DMS153 treated with DMSO at 0.1 percent for 48 hours (cell line): ENCODE measurements at regions not wholly inside any gene's neighbourhood (a gene's known extent, or its start where the extent isn't known, plus 50 kb on each side); places are given as distances from the start of the nearest gene placed in this dataset.

Source experiments
- DNase-seq: peaks from one replicate; lab custom pipeline; 2025; ENCODE audit not compliant: unreplicated experiment; lab: John Stamatoyannopoulos, UW

- DNase-seq, result no peak
Observed at GRCh38 chr4:123496421-123496820, 99.8 kb downstream of the SPRY1 start.

DNA sequence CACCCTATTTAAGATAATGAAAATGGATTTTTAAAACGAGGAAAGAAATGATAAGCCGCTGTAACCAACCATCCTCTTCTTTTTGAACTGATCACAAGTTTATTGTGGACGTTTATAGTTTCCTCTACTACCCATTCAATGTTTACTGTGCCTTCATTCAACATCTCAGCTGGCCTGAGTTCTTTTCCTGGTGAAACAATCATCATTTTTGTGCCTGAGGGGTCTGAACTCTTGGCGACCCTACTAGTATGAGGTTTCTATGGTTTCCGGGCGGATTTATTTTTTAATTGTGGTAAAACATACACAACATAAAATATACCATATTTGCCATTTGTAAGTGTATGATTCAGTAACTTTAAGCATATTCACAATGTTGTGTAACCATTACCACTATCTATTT, 100.7 kb downstream of the SPRY1 start:
- DNase-seq, result no peak

GRCh38 chr4:123501733-123502132, 105.1 kb downstream of the SPRY1 start:
- DNase-seq, result no peak

DNA sequence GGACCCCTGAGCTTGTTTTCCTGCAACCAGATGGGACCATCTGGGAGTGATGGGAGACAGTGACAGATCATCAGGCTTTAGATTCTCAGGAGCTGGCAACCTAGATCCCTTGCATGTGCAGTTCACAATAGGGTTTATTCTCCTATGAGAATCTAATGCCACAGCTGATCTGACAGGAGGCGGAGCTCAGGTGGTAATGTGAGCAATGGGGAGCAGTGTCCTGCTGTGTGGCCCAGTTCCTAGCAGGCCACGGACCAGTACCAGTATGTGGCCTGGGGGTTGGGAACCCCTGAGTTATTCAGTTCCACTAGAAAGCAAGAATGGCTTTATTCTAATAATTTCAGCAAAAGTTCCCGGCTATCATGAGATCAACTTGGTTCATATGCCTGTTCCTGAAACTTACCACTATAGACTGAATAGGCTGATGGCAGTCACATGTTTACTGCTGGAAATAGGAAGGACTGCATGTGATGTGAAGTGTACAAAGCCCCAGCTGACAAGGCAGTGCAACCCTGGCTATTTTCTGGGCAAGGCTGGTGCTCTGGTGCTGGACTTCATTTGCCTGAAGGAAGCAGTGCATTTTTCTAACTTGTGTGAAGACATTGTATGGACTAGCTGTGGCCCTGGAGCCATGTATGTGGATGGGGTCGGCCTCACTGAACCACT, 107.2 kb downstream of the SPRY1 start:
- no peak for DNase-seq

DNA sequence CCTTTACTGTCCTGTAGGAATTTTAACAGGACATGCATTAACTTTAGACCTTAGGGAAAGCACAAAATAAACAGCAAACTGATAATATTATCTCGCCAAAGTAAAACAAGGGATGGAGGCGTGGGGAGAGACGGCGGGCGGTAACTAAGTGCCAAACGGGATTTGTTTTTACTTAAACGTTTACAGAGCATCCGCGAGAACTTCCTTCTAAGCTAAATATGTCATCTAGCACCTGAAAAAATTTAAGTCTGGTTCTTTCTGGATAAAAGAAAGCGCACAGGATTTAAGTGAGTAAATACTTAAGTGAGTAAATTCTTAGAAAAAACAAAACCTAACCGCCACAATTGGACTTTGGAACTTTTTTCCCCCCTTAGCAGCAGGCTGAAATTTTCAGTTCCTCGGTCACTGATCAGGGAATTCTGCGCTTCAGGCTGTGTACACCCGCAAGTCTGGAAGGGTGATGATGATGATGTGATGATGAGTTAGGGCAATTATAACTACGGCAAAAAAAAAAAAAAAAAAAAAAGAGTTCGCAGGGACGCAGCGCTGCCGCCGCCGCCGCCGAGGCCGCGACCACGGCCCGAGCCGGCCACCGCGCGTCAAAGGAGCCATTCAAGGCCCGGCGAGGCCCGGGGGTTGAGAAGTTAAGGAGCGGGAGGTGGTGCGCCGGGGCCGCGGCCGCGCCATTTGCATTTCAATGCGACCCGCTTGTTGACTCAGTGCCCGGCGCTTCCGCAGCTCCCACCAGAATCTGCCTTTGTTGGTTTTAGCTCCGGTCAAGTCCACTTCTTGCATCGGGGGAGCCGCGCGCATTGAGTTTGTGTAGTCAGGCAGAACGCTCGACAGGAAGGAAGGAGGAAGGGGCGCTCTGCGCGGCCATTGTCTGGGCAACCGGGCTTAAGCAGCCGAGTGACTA, 108.8 kb downstream of the SPRY1 start:
- DNase-seq, result peak; percentile 93

- DNase-seq, result no peak
Observed at GRCh38 chr4:123506011-123506695, 109.6 kb downstream of the SPRY1 start.

DNA sequence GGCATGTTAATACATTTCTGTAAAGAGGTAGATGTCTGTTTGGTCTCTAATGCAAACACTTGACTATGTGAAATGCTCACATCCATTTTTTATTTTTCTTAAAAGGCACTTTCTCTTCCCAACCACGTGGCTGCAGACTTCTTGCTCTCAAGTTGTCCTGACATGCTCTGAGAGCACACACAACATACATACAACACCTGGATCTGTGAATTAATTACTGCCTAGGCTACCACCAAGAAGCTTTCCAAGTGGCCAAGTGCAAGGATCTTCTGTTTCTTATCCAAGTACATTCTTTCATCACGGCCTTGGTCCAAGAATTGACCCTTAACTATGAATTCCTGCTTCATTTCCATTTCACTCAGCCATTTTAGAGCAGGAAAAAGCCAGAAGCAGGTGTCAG, 110.8 kb downstream of the SPRY1 start:
- DNase-seq, result no peak

- DNase-seq, result no peak
Observed at GRCh38 chr4:123510221-123510620, 113.6 kb downstream of the SPRY1 start.

DNA sequence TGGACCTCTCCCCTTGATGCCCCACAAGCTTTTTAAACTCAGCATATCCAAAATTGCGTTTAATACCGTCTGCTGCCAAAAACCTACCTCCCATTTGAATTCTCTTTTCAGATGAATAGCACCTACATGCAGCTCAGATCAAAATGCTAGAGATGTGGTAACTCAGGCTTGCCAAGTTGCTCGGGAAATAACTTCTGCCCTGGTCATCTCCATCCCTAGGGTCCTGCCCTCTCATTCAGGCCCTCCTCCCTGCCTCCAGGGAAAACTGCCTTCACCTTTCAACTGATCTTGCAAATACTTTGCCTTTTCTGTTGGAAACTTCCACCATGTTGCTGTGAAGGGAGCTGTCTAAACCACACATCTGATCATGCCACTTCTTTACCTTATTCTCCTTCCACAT, 114.1 kb downstream of the SPRY1 start:
- DNase-seq, result no peak

GRCh38 chr4:123516576-123516975, 120.0 kb downstream of the SPRY1 start:
- no peak for DNase-seq

DNA sequence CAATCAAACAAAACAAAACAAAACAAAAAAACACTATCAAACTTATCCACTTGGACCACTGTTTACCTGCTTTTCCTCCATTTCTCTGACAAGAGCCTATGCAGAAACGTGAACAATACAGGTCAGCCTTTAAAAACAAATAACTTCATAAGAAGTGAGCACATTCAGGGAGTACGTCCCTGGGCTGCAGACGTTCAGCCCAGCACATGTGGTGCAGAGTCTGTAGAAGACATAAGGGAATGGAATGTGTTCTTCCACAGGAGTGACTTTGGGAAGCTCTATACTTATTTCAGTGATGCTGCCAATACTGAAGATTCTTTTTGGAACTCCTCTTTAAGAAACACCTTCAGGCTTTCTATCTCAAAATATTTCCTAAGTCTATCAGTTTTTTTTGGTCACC, 120.6 kb downstream of the SPRY1 start:
- DNase-seq, result no peak

DNA sequence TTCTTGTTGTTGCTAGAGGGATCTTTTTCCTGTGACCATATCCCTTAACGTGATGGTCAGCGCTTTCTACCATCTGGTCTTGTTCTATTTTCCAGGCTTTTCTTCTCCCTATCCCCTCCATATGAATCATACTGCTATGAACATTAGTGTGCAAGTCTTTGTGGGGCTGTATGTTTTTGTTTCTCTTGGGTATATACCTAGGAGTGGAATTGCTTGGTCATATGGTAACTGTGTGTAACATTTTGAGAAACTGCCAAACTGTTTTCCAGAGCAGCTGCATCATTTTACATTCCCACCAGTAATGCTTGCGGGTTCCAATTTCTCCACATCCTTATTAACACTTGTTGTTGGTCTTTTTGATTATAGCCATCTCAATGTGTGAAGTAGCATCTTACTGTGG, 121.4 kb downstream of the SPRY1 start:
- DNase-seq, result no peak

GRCh38 chr4:123520325-123520724, 123.7 kb downstream of the SPRY1 start:
- DNase-seq, result no peak

DNA sequence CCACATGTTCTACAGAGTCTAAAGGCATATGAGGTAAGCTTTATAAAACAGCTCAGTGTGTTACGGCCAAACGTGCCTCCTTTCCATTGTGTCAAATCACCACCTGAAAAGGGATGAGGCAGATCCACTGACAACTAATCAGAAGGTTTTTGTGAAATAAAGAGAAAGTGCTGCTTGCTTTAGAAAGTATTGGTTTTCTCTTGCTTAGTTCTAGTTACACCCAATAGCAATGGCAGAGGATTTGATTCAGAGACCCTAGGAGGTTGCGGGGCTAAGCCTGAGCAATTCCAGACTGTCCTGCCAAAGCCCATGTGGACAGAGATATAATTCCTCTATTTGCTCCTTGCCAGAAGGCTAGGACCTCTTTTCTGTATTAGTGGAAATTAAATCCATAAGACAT, 125.5 kb downstream of the SPRY1 start:
- no peak for DNase-seq

DNA sequence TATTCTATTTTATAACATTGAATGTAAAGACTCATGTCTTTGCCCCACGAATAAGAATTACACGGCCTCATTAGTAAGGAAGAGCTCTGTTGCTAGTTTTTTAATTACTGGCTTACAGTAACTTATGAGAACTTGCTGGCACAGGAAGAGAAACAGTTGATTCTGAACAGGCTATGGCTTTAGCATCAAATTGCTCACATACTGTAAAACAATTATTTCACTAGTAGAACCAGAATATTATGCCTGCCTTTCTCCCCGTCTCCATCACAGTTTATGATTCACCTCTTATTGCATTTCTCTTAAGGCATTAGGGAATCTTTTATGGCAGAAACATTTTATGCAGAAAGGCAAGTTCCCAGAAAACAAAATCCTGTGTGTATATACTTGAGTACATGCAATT, 126.1 kb downstream of the SPRY1 start:
- DNase-seq, result no peak

GRCh38 chr4:123524958-123525628, 128.5 kb downstream of the SPRY1 start:
- DNase-seq, result peak; percentile 14

GRCh38 chr4:123526511-123526910, 129.9 kb downstream of the SPRY1 start:
- DNase-seq, result no peak

- DNase-seq, result no peak
Observed at GRCh38 chr4:123528501-123529277, 132.1 kb downstream of the SPRY1 start.

GRCh38 chr4:123529278-123529568, 132.6 kb downstream of the SPRY1 start:
- DNase-seq, result no peak

- DNase-seq, result no peak
Observed at GRCh38 chr4:123530357-123530756, 133.8 kb downstream of the SPRY1 start.
